ENCODE measurements at regions not wholly inside any gene's neighbourhood (a gene's known extent, or its start where the extent isn't known, plus 50 kb on each side); places are given as distances from the start of the nearest gene placed in this dataset.

DNA sequence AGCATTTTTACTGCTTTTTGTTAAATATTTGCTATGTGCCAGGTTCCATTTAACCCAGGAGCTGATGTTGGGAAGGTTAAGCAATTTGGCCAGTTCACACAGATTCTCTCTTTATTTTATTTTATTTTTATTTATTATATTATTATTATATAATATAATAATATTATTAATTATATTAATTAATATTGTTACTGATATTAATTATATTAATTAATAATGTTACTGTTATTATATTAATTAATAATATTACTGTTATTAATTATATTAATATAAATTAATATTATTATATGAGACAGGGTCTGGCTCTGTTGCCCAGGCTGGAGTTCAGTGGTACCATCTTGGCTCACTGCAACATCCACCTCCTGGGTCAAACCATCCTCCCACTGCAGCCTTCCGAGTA lies 593.0 kb upstream of the SGCD start:
- no peak for DNase-seq

DNA sequence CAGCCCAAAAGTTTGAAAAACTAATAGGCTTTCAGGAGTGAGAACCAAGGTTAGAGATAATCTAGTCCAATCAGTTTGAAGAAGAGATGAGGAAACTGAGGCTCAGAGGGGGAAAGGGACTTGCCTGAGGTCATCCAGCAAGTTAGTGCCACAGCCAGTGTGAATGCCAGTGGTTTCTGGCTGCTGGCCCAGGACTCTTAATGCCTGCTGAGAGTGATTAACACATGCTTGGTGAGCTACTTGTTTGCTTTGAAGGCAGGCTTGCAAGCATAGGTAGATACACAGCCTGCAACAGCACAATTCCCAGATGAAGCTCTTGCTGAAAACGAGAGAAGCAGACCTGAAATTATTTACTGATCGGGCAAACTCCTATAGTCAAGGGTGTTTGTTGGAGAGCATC lies 591.6 kb upstream of the SGCD start:
- Histone ChIP-seq H3K9me2 (replicated peaks; ENCODE audit: insufficient read depth, low read length) (no peaks in the 10 kb centered on the region), H3K27me3 (replicated peaks; ENCODE audit: insufficient read depth, low read length) (no peaks in the 10 kb centered on the region)

More for the DNA sequence above, 593.0 kb upstream of the SGCD start:
- Histone ChIP-seq H3K27me3 (replicated peaks; ENCODE audit: insufficient read depth, low read length) (no peaks in the 10 kb centered on the region), H3K4me2 (ENCODE audit: low read depth, low read length) (no peak overlapping the region), H3K27ac (ENCODE audit: low read length) (no peak overlapping the region), H3K9me2 (replicated peaks; ENCODE audit: insufficient read depth, low read length) (no peaks in the 10 kb centered on the region), H3F3A (ENCODE audit: insufficient read depth, low read length) (no peaks in the 10 kb centered on the region), H3K4me1 (ENCODE audit: low read length) (no peaks in the 10 kb centered on the region), H3K4me3 (ENCODE audit: low read length) (no peak overlapping the region), H2AFZ (ENCODE audit: low read length) (no peak overlapping the region), H3K79me2 (ENCODE audit: low read length) (no peaks in the 10 kb centered on the region), H3K9ac (ENCODE audit: low read length) (no peak overlapping the region), H3K36me3 (replicated peaks; ENCODE audit: insufficient read depth, low read length) (no peaks in the 10 kb centered on the region), H3K9me3 (replicated peaks; ENCODE audit: insufficient read depth, low read length) (no peaks in the 10 kb centered on the region), H4K20me1 (ENCODE audit: insufficient read depth, low read length) (no peaks in the 10 kb centered on the region)
- TF ChIP-seq EZH2 (optimal IDR thresholded peaks at IDR 0.05; ENCODE audit: low read depth, low read length) (no peak), EZH2phosphoT487 (IDR thresholded peaks at IDR 0.05; ENCODE audit: low read length) (no peak)
- TF ChIP-seq, protein P1, sequence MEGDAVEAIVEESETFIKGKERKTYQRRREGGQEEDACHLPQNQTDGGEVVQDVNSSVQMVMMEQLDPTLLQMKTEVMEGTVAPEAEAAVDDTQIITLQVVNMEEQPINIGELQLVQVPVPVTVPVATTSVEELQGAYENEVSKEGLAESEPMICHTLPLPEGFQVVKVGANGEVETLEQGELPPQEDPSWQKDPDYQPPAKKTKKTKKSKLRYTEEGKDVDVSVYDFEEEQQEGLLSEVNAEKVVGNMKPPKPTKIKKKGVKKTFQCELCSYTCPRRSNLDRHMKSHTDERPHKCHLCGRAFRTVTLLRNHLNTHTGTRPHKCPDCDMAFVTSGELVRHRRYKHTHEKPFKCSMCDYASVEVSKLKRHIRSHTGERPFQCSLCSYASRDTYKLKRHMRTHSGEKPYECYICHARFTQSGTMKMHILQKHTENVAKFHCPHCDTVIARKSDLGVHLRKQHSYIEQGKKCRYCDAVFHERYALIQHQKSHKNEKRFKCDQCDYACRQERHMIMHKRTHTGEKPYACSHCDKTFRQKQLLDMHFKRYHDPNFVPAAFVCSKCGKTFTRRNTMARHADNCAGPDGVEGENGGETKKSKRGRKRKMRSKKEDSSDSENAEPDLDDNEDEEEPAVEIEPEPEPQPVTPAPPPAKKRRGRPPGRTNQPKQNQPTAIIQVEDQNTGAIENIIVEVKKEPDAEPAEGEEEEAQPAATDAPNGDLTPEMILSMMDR (IDR thresholded peaks at IDR 0.05; ENCODE audit: low read length), result no peak

DNA sequence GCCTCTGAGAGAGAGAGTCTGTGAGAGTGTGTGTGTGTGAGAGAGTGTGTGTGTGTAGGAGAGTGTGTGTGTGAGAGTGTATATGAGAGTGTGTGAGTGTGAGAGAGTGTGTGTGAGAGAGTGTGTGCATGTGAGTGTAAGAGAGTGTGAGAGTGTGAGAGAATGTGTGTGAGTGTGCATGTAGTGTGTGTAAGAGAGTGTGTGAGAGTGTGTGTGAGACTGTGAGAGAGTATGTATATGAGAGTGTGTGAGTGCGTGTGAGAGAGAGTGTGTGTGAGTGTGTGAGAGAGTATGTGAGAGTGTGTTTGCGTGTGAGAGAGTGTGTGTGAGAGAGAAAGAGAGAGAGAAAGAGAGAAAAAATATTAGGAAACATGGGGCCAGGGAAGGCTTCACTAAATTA lies 588.3 kb upstream of the SGCD start:
- no peak for DNase-seq
- H3K4me1 ChIP-seq (ENCODE audit: low read length), result no peaks in the 10 kb centered on the region
- no peak for TF ChIP-seq EZH2phosphoT487 (IDR thresholded peaks at IDR 0.05; ENCODE audit: low read length)
- TF ChIP-seq, protein P1 (IDR thresholded peaks at IDR 0.05; ENCODE audit: low read length), result no peak
- TF ChIP-seq EZH2 (optimal IDR thresholded peaks at IDR 0.05; ENCODE audit: low read depth, low read length), result no peak
- no peaks in the 10 kb centered on the region for H3K9me3 ChIP-seq (replicated peaks; ENCODE audit: insufficient read depth, low read length)
- no peaks in the 10 kb centered on the region for H4K20me1 ChIP-seq (ENCODE audit: insufficient read depth, low read length)
- no peaks in the 10 kb centered on the region for H3K9me2 ChIP-seq (replicated peaks; ENCODE audit: insufficient read depth, low read length)
- H3K79me2 ChIP-seq (ENCODE audit: low read length), result no peaks in the 10 kb centered on the region
- H3K4me3 ChIP-seq (ENCODE audit: low read length), result no peak overlapping the region
- H3K36me3 ChIP-seq (replicated peaks; ENCODE audit: insufficient read depth, low read length), result no peaks in the 10 kb centered on the region
- no peak overlapping the region for H2AFZ ChIP-seq (ENCODE audit: low read length)
- no peak overlapping the region for H3K27ac ChIP-seq (ENCODE audit: low read length)
- no peaks in the 10 kb centered on the region for H3F3A ChIP-seq (ENCODE audit: insufficient read depth, low read length)
- no peak overlapping the region for H3K9ac ChIP-seq (ENCODE audit: low read length)
- no peaks in the 10 kb centered on the region for H3K27me3 ChIP-seq (replicated peaks; ENCODE audit: insufficient read depth, low read length)
- no peak overlapping the region for H3K4me2 ChIP-seq (ENCODE audit: low read depth, low read length)

More for the DNA sequence above, 591.6 kb upstream of the SGCD start:
- Histone ChIP-seq H2AFZ (ENCODE audit: low read length) (no peak overlapping the region), H3K36me3 (replicated peaks; ENCODE audit: insufficient read depth, low read length) (no peaks in the 10 kb centered on the region), H3F3A (ENCODE audit: insufficient read depth, low read length) (no peaks in the 10 kb centered on the region), H3K4me2 (ENCODE audit: low read depth, low read length) (no peak overlapping the region), H4K20me1 (ENCODE audit: insufficient read depth, low read length) (no peaks in the 10 kb centered on the region), H3K79me2 (ENCODE audit: low read length) (no peaks in the 10 kb centered on the region), H3K4me3 (ENCODE audit: low read length) (no peak overlapping the region), H3K9me3 (replicated peaks; ENCODE audit: insufficient read depth, low read length) (no peaks in the 10 kb centered on the region), H3K9ac (ENCODE audit: low read length) (no peak overlapping the region), H3K4me1 (ENCODE audit: low read length) (no peaks in the 10 kb centered on the region), H3K27ac (ENCODE audit: low read length) (no peak overlapping the region)
- TF ChIP-seq EZH2phosphoT487 (IDR thresholded peaks at IDR 0.05; ENCODE audit: low read length), result no peak
- TF ChIP-seq, protein P1 (IDR thresholded peaks at IDR 0.05; ENCODE audit: low read length), result no peak
- TF ChIP-seq EZH2 (optimal IDR thresholded peaks at IDR 0.05; ENCODE audit: low read depth, low read length), result no peak
- no peak for DNase-seq

Measured in MM.1S (cell line).